Prostate gland (tissue), 2 donors: ENCODE measurements at regions not wholly inside any gene's neighbourhood (a gene's known extent, or its start where the extent isn't known, plus 50 kb on each side); places are given as distances from the start of the nearest gene placed in this dataset.
"Not testable (repeated sequence)": the region's sequence is repeated elsewhere in the genome, so short reads cannot be mapped to it uniquely, and the experiment has no call there.

Source experiments
- DNase-seq: peaks from one replicate; pipeline ENCODE4 v3.0.0-alpha.2; 2019; ENCODE audit warnings: low spot score
- H3K27ac ChIP-seq, 2 donors: fragments of 200-600 bp; sonication (generic); 2 replicates each; pipeline ENCODE4 v1.5.1; 2017 to 2019
- H3K27me3 ChIP-seq: fragments of 200-600 bp; sonication (generic); replicated peaks from 2 replicates; pipeline ENCODE4 v1.5.1; 2019; ENCODE audit not compliant: insufficient read depth
- H3K36me3 ChIP-seq, 2 donors: fragments of 200-600 bp; sonication (generic); 1 replicate in 1 of 2; 2 replicates in 1 of 2; pipeline versions ENCODE4 v1.5.1 to v1.8.1; 2017 to 2019
- H3K4me1 ChIP-seq: fragments of 200-600 bp; sonication (generic); replicated peaks from 2 replicates; pipeline ENCODE4 v1.5.1; 2019
- H3K4me3 ChIP-seq, 2 donors: fragments of 200-600 bp; sonication (generic); 2 replicates each; pipeline ENCODE4 v1.5.1; 2017 to 2019
- H3K9me3 ChIP-seq: fragments of 200-600 bp; sonication (generic); 2 replicates; pipeline ENCODE4 v1.5.1; 2017
- POLR2A ChIP-seq: fragments of 450-650 bp; IDR thresholded peaks from one replicate; pipeline ENCODE4 v1.6.1; 2016; ENCODE audit warnings: antibody characterized with exemption, mild to moderate bottlenecking
- POLR2AphosphoS5 ChIP-seq: sonication (generic); formaldehyde crosslinking; IDR thresholded peaks from one replicate; pipeline ENCODE4 v1.6.1; 2017; ENCODE audit warnings: antibody characterized with exemption
- WGBS: methylation state at CpG from one replicate; pipeline ENCODE4 v1.1.5; 2018; 5-methylcytosine and 5-hydroxymethylcytosine counted together
- intact Hi-C: fragments of 100-400 bp; cut with DNase I; formaldehyde crosslinking; loops from one replicate; pipeline ENCODE4 v1.14.2; 2022
- TF ChIP-seq, protein P1 (sequence below), 4 experiments: fragments of 200-600 bp in 2 of 4; fragments of 450-650 bp in 2 of 4; sonication (generic) in 2 of 4; IDR thresholded peaks; 1 replicate in 3 of 4; 2 replicates in 1 of 4; pipeline ENCODE4 v1.5.1; 2016 to 2019; ENCODE audit warnings: antibody characterized with exemption in 4 of 4, mild to moderate bottlenecking in 2 of 4, moderate library complexity in 2 of 4

DNA sequence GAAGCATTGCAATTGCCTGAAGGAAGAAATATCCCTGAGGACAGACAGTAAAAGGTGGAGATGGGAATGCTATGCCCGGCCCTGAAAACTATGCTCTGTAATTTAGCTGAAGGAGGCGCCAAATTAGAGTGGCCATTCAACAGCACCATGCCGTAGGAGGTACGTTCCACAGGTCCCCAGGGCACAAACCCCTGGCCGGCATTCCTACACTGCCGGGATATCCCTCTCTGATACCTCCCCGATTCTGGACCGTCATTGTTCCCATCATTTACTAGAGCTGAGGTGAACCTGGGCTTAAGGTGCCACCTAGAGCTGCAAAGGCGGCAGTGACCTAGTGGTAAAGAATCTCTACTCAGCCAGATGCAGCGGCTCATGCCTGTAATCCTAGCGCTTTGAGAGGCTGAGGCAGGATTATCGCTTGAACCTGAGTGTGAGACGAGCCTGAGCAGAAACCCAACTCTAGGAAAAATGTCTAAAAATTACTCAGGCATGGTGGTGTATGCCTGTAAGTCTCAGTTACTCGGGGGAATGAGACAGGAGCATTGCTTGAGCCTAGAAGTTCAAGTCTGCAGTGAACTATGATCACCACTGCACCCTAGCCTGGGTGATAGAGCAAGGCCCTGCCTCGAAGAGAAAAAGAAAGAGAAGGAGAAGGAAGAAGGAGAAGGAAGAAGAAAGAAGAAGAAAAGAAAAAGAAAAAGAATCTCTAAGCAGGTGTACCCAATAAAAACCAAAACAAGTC, 53.0 kb upstream of the TNKS2 start:
- no peak overlapping the region for H3K27ac ChIP-seq
- H3K4me1 ChIP-seq = no peaks in the 10 kb centered on the region
- intact Hi-C loops = no loop called here
- no peak for TF ChIP-seq POLR2AphosphoS5
- no peak for TF ChIP-seq POLR2A
- TF ChIP-seq, protein P1, sequence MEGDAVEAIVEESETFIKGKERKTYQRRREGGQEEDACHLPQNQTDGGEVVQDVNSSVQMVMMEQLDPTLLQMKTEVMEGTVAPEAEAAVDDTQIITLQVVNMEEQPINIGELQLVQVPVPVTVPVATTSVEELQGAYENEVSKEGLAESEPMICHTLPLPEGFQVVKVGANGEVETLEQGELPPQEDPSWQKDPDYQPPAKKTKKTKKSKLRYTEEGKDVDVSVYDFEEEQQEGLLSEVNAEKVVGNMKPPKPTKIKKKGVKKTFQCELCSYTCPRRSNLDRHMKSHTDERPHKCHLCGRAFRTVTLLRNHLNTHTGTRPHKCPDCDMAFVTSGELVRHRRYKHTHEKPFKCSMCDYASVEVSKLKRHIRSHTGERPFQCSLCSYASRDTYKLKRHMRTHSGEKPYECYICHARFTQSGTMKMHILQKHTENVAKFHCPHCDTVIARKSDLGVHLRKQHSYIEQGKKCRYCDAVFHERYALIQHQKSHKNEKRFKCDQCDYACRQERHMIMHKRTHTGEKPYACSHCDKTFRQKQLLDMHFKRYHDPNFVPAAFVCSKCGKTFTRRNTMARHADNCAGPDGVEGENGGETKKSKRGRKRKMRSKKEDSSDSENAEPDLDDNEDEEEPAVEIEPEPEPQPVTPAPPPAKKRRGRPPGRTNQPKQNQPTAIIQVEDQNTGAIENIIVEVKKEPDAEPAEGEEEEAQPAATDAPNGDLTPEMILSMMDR (IDR thresholded peaks at IDR 0.05) = peak in 2 of 4 experiments; percentile 13 to 32
- no peak overlapping the region for H3K4me3 ChIP-seq
- WGBS = 72% methylated on average over 15 of the region's 15 CpGs
- no peaks in the 10 kb centered on the region for H3K27me3 ChIP-seq
- DNase-seq = no peak
- H3K9me3 ChIP-seq = no peaks in the 10 kb centered on the region
- no peaks in the 10 kb centered on the region for H3K36me3 ChIP-seq

DNA sequence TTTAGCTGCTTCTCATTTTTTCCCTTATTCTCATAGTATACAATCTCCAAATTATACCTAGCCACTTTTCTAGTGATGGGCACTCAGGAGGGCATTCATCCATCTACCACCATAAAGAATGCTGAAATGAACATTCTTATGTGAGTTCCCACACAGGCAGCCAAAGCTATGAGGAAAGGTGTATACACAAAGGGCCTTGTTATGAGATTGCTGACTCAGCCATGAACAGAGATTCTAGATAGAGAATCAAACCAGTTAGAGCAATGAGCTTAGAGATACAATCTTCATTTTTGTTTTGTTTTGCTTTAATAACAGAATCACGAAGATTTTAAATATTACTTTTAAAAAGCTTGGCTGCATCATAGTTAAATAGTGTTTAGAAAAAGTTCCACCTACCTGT, 54.8 kb upstream of the TNKS2 start:
- Histone ChIP-seq H3K27ac (no peak overlapping the region), H3K9me3 (no peaks in the 10 kb centered on the region), H3K4me1 (no peaks in the 10 kb centered on the region), H3K4me3 (no peak overlapping the region), H3K36me3 (no peaks in the 10 kb centered on the region), H3K27me3 (no peaks in the 10 kb centered on the region)
- TF ChIP-seq, protein P1 (IDR thresholded peaks at IDR 0.05) = no peak
- TF ChIP-seq POLR2AphosphoS5 = no peak
- TF ChIP-seq POLR2A = no peak
- 40% methylated on average over 1 of the region's 1 CpG for WGBS
- intact Hi-C loops = no loop called here
- no peak for DNase-seq

DNA sequence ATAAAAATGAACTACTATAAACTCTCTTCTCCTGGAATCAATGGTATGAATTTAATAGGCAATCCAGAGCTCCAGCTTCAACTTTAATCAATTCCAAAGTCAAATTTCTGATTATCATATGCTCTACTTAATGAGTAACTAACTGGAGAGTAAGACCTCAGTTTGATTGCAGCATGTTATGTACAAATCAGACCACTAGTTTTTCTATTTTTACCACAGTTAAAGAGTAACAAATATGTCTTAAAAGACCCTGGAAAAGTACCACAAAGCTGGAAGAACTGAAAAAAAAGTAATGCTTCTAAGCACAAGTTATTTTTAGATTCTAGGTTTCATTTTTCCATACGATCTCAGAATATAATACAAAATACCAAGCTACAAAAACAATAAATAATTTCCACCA, 56.0 kb upstream of the TNKS2 start:
- H3K9me3 ChIP-seq = no peaks in the 10 kb centered on the region
- no peak for DNase-seq
- 54% methylated on average over 1 of the region's 1 CpG for whole genome bisulfite sequencing
- no peak overlapping the region for H3K27ac ChIP-seq
- intact Hi-C loops = no loop called here
- no peaks in the 10 kb centered on the region for H3K4me1 ChIP-seq
- H3K27me3 ChIP-seq = no peaks in the 10 kb centered on the region
- TF ChIP-seq, protein P1 (IDR thresholded peaks at IDR 0.05) = no peak
- no peak for TF ChIP-seq POLR2AphosphoS5
- no peak for TF ChIP-seq POLR2A
- H3K4me3 ChIP-seq = no peak overlapping the region
- no peaks in the 10 kb centered on the region for H3K36me3 ChIP-seq

DNA sequence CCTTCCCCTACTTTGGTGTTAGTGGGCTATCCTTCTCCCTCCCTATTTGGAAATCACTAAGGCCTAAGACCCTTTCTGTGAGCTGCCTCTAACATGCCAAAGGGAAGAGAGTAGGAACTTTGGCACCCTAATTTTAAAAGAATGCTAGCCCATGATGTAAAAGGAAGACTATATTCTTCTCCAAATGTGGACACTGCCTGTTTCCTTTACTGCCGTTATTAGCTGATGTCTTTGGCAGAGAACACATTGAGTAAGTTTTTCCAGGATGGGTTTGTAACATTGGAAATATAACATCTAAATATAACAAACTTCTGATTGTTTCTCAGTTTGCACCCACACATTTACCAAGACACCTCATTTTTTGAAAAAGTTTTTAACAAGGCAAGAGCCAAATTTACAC, 56.9 kb upstream of the TNKS2 start:
- H3K27me3 ChIP-seq = no peaks in the 10 kb centered on the region
- intact Hi-C loops = no loop called here
- no peaks in the 10 kb centered on the region for H3K9me3 ChIP-seq
- H3K27ac ChIP-seq = no peak overlapping the region
- H3K4me1 ChIP-seq = no peaks in the 10 kb centered on the region
- TF ChIP-seq POLR2AphosphoS5 = no peak
- TF ChIP-seq, protein P1 (IDR thresholded peaks at IDR 0.05) = no peak
- no peak for TF ChIP-seq POLR2A
- no peak for DNase-seq
- H3K36me3 ChIP-seq = no peaks in the 10 kb centered on the region
- WGBS = 23% methylated on average over 1 of the region's 1 CpG
- H3K4me3 ChIP-seq = no peak overlapping the region

DNA sequence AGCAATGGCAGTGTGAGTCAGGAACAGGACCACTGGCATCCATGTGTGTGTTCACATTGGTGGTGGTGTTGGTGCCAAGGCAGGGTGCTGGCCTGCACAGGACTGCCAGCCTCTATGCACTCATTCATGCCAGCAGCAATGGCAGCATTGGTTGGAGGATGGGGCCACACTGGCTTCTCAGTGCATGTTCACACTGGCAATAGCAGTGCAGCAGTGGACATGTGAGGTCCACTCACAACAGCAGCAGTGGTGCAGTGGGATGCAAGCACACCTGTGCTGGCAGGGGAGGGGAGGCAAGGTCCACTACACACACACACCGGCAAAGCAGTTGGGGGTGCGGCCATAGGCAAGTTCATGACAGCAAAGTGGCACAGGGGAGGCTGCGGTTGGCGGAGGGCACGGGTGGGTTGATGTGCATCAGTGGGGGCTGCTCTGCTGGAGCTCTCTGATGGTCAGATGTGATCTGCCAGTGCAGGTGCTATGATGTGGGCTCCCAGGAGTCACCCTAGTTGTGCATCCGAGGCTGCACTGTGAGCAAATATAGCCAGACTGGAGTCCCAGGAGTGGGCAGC, 57.8 kb upstream of the TNKS2 start:
- WGBS = 82% methylated on average over 5 of the region's 6 CpGs
- Histone ChIP-seq H3K4me1 (no peaks in the 10 kb centered on the region), H3K36me3 (no peaks in the 10 kb centered on the region), H3K9me3 (no peaks in the 10 kb centered on the region), H3K27me3 (no peaks in the 10 kb centered on the region), H3K4me3 (no peak overlapping the region), H3K27ac (no peak overlapping the region)
- TF ChIP-seq, protein P1 (IDR thresholded peaks at IDR 0.05) = no peak
- no peak for TF ChIP-seq POLR2AphosphoS5
- TF ChIP-seq POLR2A = no peak
- no peak for DNase-seq
- intact Hi-C loops = no loop called here

DNA sequence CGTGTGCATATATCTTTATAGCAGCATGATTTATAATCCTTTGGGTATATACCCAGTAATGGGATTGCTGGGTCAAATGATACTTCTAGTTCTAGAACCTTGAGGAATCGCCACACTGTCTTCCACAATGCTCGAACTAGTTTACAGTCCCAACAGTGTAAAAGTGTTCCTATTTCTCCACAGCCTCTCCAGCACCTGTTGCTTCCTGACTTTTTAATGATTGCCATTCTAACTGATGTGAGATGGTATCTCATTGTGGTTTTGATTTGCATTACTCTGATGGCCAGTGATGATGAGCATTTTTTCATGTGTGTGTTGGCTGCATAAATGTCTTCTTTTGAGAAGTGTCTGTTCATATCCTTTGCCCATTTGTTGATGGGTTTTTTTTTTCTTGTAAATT, 66.0 kb upstream of the TNKS2 start:
- intact Hi-C loops = not testable (repeated sequence)

DNA sequence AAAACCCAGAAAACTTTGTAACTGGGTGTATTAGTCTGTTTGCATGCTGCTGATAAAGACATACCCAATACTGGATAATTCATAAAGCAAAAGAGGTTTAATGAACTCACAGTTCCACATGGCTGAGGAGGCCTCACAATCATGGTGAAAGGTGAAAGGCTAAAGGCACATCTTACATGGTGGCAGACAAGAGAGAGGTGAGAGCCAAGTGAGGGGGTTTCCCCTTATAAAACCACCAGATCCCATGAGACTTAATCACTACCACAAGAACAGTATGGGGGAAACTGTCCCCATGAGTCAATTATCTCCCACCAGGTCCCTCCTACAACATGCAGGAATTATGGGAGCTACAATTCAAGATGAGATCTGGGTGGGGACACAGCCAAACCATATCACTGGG, 68.9 kb upstream of the TNKS2 start:
- H3K27ac ChIP-seq, H3K36me3 ChIP-seq, H3K9me3 ChIP-seq, DNase-seq, H3K4me1 ChIP-seq, H3K4me3 ChIP-seq, H3K27me3 ChIP-seq, intact Hi-C loops: not testable (repeated sequence)

More for the DNA sequence above, 66.0 kb upstream of the TNKS2 start:
- not testable (repeated sequence) for H3K4me3 ChIP-seq, DNase-seq, H3K36me3 ChIP-seq, H3K4me1 ChIP-seq, H3K9me3 ChIP-seq, H3K27me3 ChIP-seq, H3K27ac ChIP-seq
- 87% methylated on average over 3 of the region's 3 CpGs for WGBS
